ENCODE measurements at regions not wholly inside any gene's neighbourhood (a gene's known extent, or its start where the extent isn't known, plus 50 kb on each side); places are given as distances from the start of the nearest gene placed in this dataset.

GRCh38 chr16:54591816-54592246 is 305.2 kb upstream of the IRX3 start:
- no peak overlapping the region for H3K23ac ChIP-seq (ENCODE audit: low read length in 2 of 2)
- no peak overlapping the region for H3K4me2 ChIP-seq (ENCODE audit: low read length, poor library complexity, severe bottlenecking)
- H3K9me3 ChIP-seq (ENCODE audit: control insufficient read depth, low read length): no peaks in the 10 kb centered on the region

GRCh38 chr16:54590836-54591235 is 304.2 kb upstream of the IRX3 start:
- WGBS: 45% methylated on average over 4 of the region's 4 CpGs
- H3K23ac ChIP-seq (ENCODE audit: low read length in 2 of 2): no peak overlapping the region
- no peak overlapping the region for H3K4me3 ChIP-seq (ENCODE audit: insufficient read depth in 1 of 2, low read depth in 1 of 2, low read length in 2 of 2)

More at GRCh38 chr16:54591816-54592246, 305.2 kb upstream of the IRX3 start:
- Histone ChIP-seq H2AFZ (ENCODE audit: low read depth, low read length) (no peak overlapping the region), H4K91ac (ENCODE audit: low read length) (no peak overlapping the region), H2AK5ac (ENCODE audit: low read length, severe bottlenecking) (no peak overlapping the region), H2BK120ac (ENCODE audit: low read depth, low read length) (no peak overlapping the region), H2BK12ac (ENCODE audit: low read length in 2 of 2) (no peak overlapping the region), H3K4me3 (ENCODE audit: insufficient read depth in 1 of 2, low read depth in 1 of 2, low read length in 2 of 2) (no peak overlapping the region), H2BK5ac (ENCODE audit: low read depth, low read length, poor library complexity, severe bottlenecking) (no peak overlapping the region), H3K9ac (ENCODE audit: low read length) (no peak overlapping the region), H3K27ac (ENCODE audit: low read length, poor library complexity, severe bottlenecking) (no peak overlapping the region), H3K36me3 (ENCODE audit: control insufficient read depth in 1 of 2, insufficient read depth in 2 of 2, low read depth in 1 of 2, low read length in 2 of 2) (no peaks in the 10 kb centered on the region), H3K4me1 (ENCODE audit: control insufficient read depth, insufficient read depth, low read depth, low read length) (peaks cover 2% of the 10 kb centered on the region), H3K27me3 (ENCODE audit: control insufficient read depth in 1 of 2, insufficient read depth in 1 of 2, low read length in 2 of 2) (peaks cover 5 to 27% of the 10 kb centered on the region in 2 experiments), H4K8ac (ENCODE audit: low read length) (no peak overlapping the region), H3K4ac (ENCODE audit: low read depth in 1 of 2, low read length in 2 of 2) (no peak overlapping the region), H2BK15ac (ENCODE audit: low read depth, poor library complexity, severe bottlenecking) (no peak overlapping the region), H3K79me1 (replicated peaks; ENCODE audit: low read length, poor library complexity, severe bottlenecking) (no peaks in the 10 kb centered on the region), H3K18ac (ENCODE audit: low read depth in 1 of 2, low read length in 2 of 2) (no peak overlapping the region), H3K14ac (ENCODE audit: low read length in 2 of 2) (no peak overlapping the region)
- DNase-seq: no peak
- WGBS: 24% methylated on average over 7 of the region's 7 CpGs

DNA sequence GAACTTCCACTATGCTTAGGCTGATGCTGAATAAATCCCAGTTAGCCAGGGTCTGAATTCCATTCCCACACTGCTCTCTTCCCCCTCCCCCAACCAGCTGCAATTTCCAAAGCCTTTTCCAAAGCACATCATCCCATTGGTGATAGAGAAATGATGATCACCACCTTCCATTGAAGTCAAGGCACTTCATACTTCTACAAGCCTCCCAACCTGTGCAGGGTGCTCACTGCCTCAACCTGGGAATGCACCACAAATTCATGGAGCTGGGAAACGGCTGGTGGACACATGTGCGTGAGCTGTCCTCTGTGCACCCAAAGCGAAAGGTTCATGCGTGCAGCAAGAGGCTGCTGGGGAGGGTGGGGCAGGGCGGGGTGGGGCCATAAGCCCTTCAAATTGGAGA is 302.7 kb upstream of the IRX3 start:
- Histone ChIP-seq H3K9ac (ENCODE audit: low read length) (no peak overlapping the region), H3K18ac (ENCODE audit: low read depth in 1 of 2, low read length in 2 of 2) (no peak overlapping the region), H3K4me3 (ENCODE audit: insufficient read depth in 1 of 2, low read depth in 1 of 2, low read length in 2 of 2) (no peak overlapping the region), H2AK5ac (ENCODE audit: low read length, severe bottlenecking) (no peak overlapping the region), H3K4ac (ENCODE audit: low read depth in 1 of 2, low read length in 2 of 2) (no peak overlapping the region), H2BK120ac (ENCODE audit: low read depth, low read length) (no peak overlapping the region), H3K36me3 (ENCODE audit: control insufficient read depth in 1 of 2, insufficient read depth in 2 of 2, low read depth in 1 of 2, low read length in 2 of 2) (no peaks in the 10 kb centered on the region), H3K23ac (ENCODE audit: low read length in 2 of 2) (no peak overlapping the region), H2BK15ac (ENCODE audit: low read depth, poor library complexity, severe bottlenecking) (no peak overlapping the region), H4K91ac (ENCODE audit: low read length) (no peak overlapping the region), H3K4me2 (ENCODE audit: low read length, poor library complexity, severe bottlenecking) (no peak overlapping the region), H2AFZ (ENCODE audit: low read depth, low read length) (no peak overlapping the region), H2BK5ac (ENCODE audit: low read depth, low read length, poor library complexity, severe bottlenecking) (no peak overlapping the region), H3K14ac (ENCODE audit: low read length in 2 of 2) (no peak overlapping the region), H3K9me3 (ENCODE audit: control insufficient read depth, low read length) (no peaks in the 10 kb centered on the region), H2BK12ac (ENCODE audit: low read length in 2 of 2) (no peak overlapping the region), H3K79me1 (replicated peaks; ENCODE audit: low read length, poor library complexity, severe bottlenecking) (no peaks in the 10 kb centered on the region), H3K4me1 (ENCODE audit: control insufficient read depth, insufficient read depth, low read depth, low read length) (peaks cover 2% of the 10 kb centered on the region), H3K27me3 (ENCODE audit: control insufficient read depth in 1 of 2, insufficient read depth in 1 of 2, low read length in 2 of 2) (peaks cover 0 to 20% of the 10 kb centered on the region in 2 experiments), H3K27ac (ENCODE audit: low read length, poor library complexity, severe bottlenecking) (no peak overlapping the region), H4K8ac (ENCODE audit: low read length) (no peak overlapping the region)
- 77% methylated on average over 5 of the region's 5 CpGs for WGBS
- no peak for DNase-seq

More at GRCh38 chr16:54590836-54591235, 304.2 kb upstream of the IRX3 start:
- DNase-seq: no peak
- Histone ChIP-seq H2BK120ac (ENCODE audit: low read depth, low read length) (no peak overlapping the region), H3K4me1 (ENCODE audit: control insufficient read depth, insufficient read depth, low read depth, low read length) (peaks cover 2% of the 10 kb centered on the region), H4K8ac (ENCODE audit: low read length) (no peak overlapping the region), H2BK5ac (ENCODE audit: low read depth, low read length, poor library complexity, severe bottlenecking) (no peak overlapping the region), H3K9me3 (ENCODE audit: control insufficient read depth, low read length) (no peaks in the 10 kb centered on the region), H3K9ac (ENCODE audit: low read length) (no peak overlapping the region), H4K91ac (ENCODE audit: low read length) (no peak overlapping the region), H3K27ac (ENCODE audit: low read length, poor library complexity, severe bottlenecking) (no peak overlapping the region), H2AK5ac (ENCODE audit: low read length, severe bottlenecking) (no peak overlapping the region), H3K36me3 (ENCODE audit: control insufficient read depth in 1 of 2, insufficient read depth in 2 of 2, low read depth in 1 of 2, low read length in 2 of 2) (no peaks in the 10 kb centered on the region), H3K27me3 (ENCODE audit: control insufficient read depth in 1 of 2, insufficient read depth in 1 of 2, low read length in 2 of 2) (peaks cover 5 to 25% of the 10 kb centered on the region in 2 experiments), H3K14ac (ENCODE audit: low read length in 2 of 2) (no peak overlapping the region), H2BK15ac (ENCODE audit: low read depth, poor library complexity, severe bottlenecking) (no peak overlapping the region), H3K4ac (ENCODE audit: low read depth in 1 of 2, low read length in 2 of 2) (no peak overlapping the region), H2AFZ (ENCODE audit: low read depth, low read length) (no peak overlapping the region), H3K4me2 (ENCODE audit: low read length, poor library complexity, severe bottlenecking) (no peak overlapping the region), H3K18ac (ENCODE audit: low read depth in 1 of 2, low read length in 2 of 2) (no peak overlapping the region), H2BK12ac (ENCODE audit: low read length in 2 of 2) (no peak overlapping the region), H3K79me1 (replicated peaks; ENCODE audit: low read length, poor library complexity, severe bottlenecking) (no peaks in the 10 kb centered on the region)

DNA sequence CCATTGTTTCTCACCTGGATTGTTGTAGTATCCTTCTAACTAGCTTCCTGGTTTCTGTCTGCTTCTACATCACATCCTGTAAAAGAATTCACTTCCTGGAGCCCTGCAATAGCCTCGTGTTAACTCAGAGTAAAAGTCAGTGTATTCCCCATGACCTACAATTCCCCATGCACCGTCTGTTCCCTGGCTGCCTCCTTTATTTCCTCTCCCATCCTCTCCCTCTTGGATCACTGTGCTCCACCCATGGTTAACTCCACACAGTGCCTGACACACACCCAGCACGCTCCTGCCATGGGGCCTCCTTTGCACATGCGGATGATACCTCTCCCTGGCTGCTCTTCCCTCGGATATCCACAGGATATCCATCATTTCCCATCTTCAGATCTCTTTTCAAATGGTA is 301.4 kb upstream of the IRX3 start:
- Histone ChIP-seq H3K4me2 (ENCODE audit: low read length, poor library complexity, severe bottlenecking) (no peak overlapping the region), H3K36me3 (ENCODE audit: control insufficient read depth in 1 of 2, insufficient read depth in 2 of 2, low read depth in 1 of 2, low read length in 2 of 2) (no peaks in the 10 kb centered on the region), H4K8ac (ENCODE audit: low read length) (no peak overlapping the region), H3K14ac (ENCODE audit: low read length in 2 of 2) (no peak overlapping the region), H2AFZ (ENCODE audit: low read depth, low read length) (no peak overlapping the region), H3K27me3 (ENCODE audit: control insufficient read depth in 1 of 2, insufficient read depth in 1 of 2, low read length in 2 of 2) (peaks cover 0 to 18% of the 10 kb centered on the region in 2 experiments), H3K9me3 (ENCODE audit: control insufficient read depth, low read length) (no peaks in the 10 kb centered on the region), H3K23ac (ENCODE audit: low read length in 2 of 2) (no peak overlapping the region), H4K91ac (ENCODE audit: low read length) (no peak overlapping the region), H3K18ac (ENCODE audit: low read depth in 1 of 2, low read length in 2 of 2) (no peak overlapping the region), H2AK5ac (ENCODE audit: low read length, severe bottlenecking) (no peak overlapping the region), H2BK5ac (ENCODE audit: low read depth, low read length, poor library complexity, severe bottlenecking) (no peak overlapping the region), H3K9ac (ENCODE audit: low read length) (no peak overlapping the region), H3K27ac (ENCODE audit: low read length, poor library complexity, severe bottlenecking) (no peak overlapping the region), H2BK12ac (ENCODE audit: low read length in 2 of 2) (no peak overlapping the region), H2BK120ac (ENCODE audit: low read depth, low read length) (no peak overlapping the region), H3K79me1 (replicated peaks; ENCODE audit: low read length, poor library complexity, severe bottlenecking) (no peaks in the 10 kb centered on the region), H3K4ac (ENCODE audit: low read depth in 1 of 2, low read length in 2 of 2) (no peak overlapping the region), H2BK15ac (ENCODE audit: low read depth, poor library complexity, severe bottlenecking) (no peak overlapping the region), H3K4me1 (ENCODE audit: control insufficient read depth, insufficient read depth, low read depth, low read length) (peaks cover 2% of the 10 kb centered on the region), H3K4me3 (ENCODE audit: insufficient read depth in 1 of 2, low read depth in 1 of 2, low read length in 2 of 2) (no peak overlapping the region)
- 76% methylated on average over 5 of the region's 5 CpGs for WGBS
- DNase-seq: no peak
